CD14-positive monocyte (primary cell): ENCODE measurements at regions not wholly inside any gene's neighbourhood (a gene's known extent, or its start where the extent isn't known, plus 50 kb on each side); places are given as distances from the start of the nearest gene placed in this dataset.

Source experiments
- DNase-seq, 3 donors: peaks; one replicate each; pipeline ENCODE4 v3.0.0-alpha.2; 2011 to 2022
- H2AFZ ChIP-seq: 2 replicates; pipeline ENCODE4 v1.6.0; 2012; ENCODE audit warnings: mild to moderate bottlenecking, low read depth, low read length, inconsistent platforms; ENCODE audit not compliant: insufficient read depth, poor library complexity, severe bottlenecking
- H3K27ac ChIP-seq, 2 donors: 1 replicate in 1 of 2; 2 replicates in 1 of 2; pipeline ENCODE4 v1.5.1; 2012 to 2013; ENCODE audit warnings: low read length in 2 of 2, control low read depth in 1 of 2, inconsistent platforms in 1 of 2, low read depth in 1 of 2, mild to moderate bottlenecking in 1 of 2
- H3K27me3 ChIP-seq, 2 donors: one replicate each; pipeline versions ENCODE4 v1.6.0 to v1.6.1; 2011 to 2013; ENCODE audit warnings: low read length in 2 of 2; ENCODE audit not compliant: control insufficient read depth in 2 of 2, insufficient read depth in 2 of 2
- H3K36me3 ChIP-seq, 2 donors: replicated peaks in 1 of 2; 1 replicate in 1 of 2; 2 replicates in 1 of 2; pipeline versions ENCODE4 v1.5.1 to v1.6.1; 2012 to 2013; ENCODE audit warnings: low read length in 2 of 2, control low read depth in 1 of 2, inconsistent platforms in 1 of 2, mild to moderate bottlenecking in 1 of 2; ENCODE audit not compliant: insufficient read depth in 2 of 2, control insufficient read depth in 1 of 2
- H3K4me1 ChIP-seq, 2 donors: 1 replicate in 1 of 2; 2 replicates in 1 of 2; pipeline versions ENCODE4 v1.5.1 to v1.6.1; 2012 to 2013; ENCODE audit warnings: low read length in 2 of 2, control low read depth in 1 of 2, inconsistent platforms in 1 of 2, mild to moderate bottlenecking in 1 of 2, moderate library complexity in 1 of 2; ENCODE audit not compliant: insufficient read depth in 2 of 2, control insufficient read depth in 1 of 2
- H3K4me2 ChIP-seq: replicated peaks from 2 replicates; pipeline ENCODE3; 2012; ENCODE audit warnings: low read length, moderate library complexity, mild to moderate bottlenecking; ENCODE audit not compliant: poor library complexity, severe bottlenecking; ENCODE audit errors: extremely low read depth
- H3K4me3 ChIP-seq, 3 experiments: fragments of 200-600 bp in 1 of 3; sonication (generic) in 1 of 3; replicated peaks in 1 of 3; 1 replicate in 2 of 3; 2 replicates in 1 of 3; pipeline ENCODE4 v1.5.1; 2011 to 2013; ENCODE audit warnings: low read length in 3 of 3, mild to moderate bottlenecking in 3 of 3, control low read depth in 2 of 3, low read depth in 2 of 3, inconsistent platforms in 1 of 3, moderate library complexity in 1 of 3
- H3K79me2 ChIP-seq: 2 replicates; pipeline ENCODE4 v1.6.0; 2012; ENCODE audit warnings: mild to moderate bottlenecking, control low read depth, inconsistent platforms, low read length, moderate library complexity; ENCODE audit not compliant: insufficient read depth
- H3K9ac ChIP-seq: 2 replicates; pipeline ENCODE4 v1.6.0; 2017; ENCODE audit warnings: low read length, mild to moderate bottlenecking; ENCODE audit not compliant: insufficient read depth, poor library complexity, severe bottlenecking
- H3K9me3 ChIP-seq, 2 donors: replicated peaks in 1 of 2; 1 replicate in 1 of 2; 2 replicates in 1 of 2; pipeline versions ENCODE4 v1.5.1 to v1.6.1; 2012 to 2013; ENCODE audit warnings: low read length in 2 of 2, control low read depth in 1 of 2; ENCODE audit not compliant: control insufficient read depth in 1 of 2, insufficient read depth in 1 of 2
- H4K20me1 ChIP-seq: 2 replicates; pipeline ENCODE4 v1.6.0; 2012; ENCODE audit warnings: mild to moderate bottlenecking, low read length, control low read depth, moderate library complexity; ENCODE audit not compliant: insufficient read depth
- H3K27ac Mint-ChIP-seq, 7 donors: one replicate each; pipeline ENCODE4 v1.8.0; 2020; ENCODE audit warnings: mild to moderate bottlenecking in 7 of 7, mixed read lengths in 7 of 7, moderate library complexity in 6 of 7, inconsistent platforms in 2 of 7
- H3K27me3 Mint-ChIP-seq, 3 donors: one replicate each; pipeline ENCODE4 v1.8.0; 2021 to 2022; ENCODE audit warnings: low read depth in 3 of 3, mild to moderate bottlenecking in 3 of 3, mixed read lengths in 3 of 3, moderate library complexity in 3 of 3, inconsistent platforms in 1 of 3
- H3K36me3 Mint-ChIP-seq, 2 donors: one replicate each; pipeline ENCODE4 v1.8.0; 2020; ENCODE audit warnings: mixed read lengths in 2 of 2, inconsistent platforms in 1 of 2, mild to moderate bottlenecking in 1 of 2
- H3K4me1 Mint-ChIP-seq: one replicate; pipeline ENCODE4 v1.8.0; 2020; ENCODE audit warnings: mild to moderate bottlenecking, mixed read lengths
- H3K4me3 Mint-ChIP-seq, 2 donors: one replicate each; pipeline ENCODE4 v1.8.0; 2020; ENCODE audit warnings: mild to moderate bottlenecking in 2 of 2, mixed read lengths in 2 of 2, moderate library complexity in 1 of 2
- H3K9me3 Mint-ChIP-seq, 7 donors: one replicate each; pipeline ENCODE4 v1.8.0; 2020 to 2022; ENCODE audit warnings: mixed read lengths in 7 of 7, mild to moderate bottlenecking in 6 of 7, moderate library complexity in 6 of 7, inconsistent platforms in 2 of 7
- WGBS: methylation state at CpG from one replicate; pipeline ENCODE4 v1.1.5; 2013; ENCODE audit warnings: missing lambda C conversion rate; ENCODE audit not compliant: insufficient coverage; 5-methylcytosine and 5-hydroxymethylcytosine counted together
- intact Hi-C, 2 donors: fragments of 100-400 bp; cut with micrococcal nuclease; formaldehyde crosslinking; loops; one replicate each; pipeline versions ENCODE4 v1.15.0 to v1.15.1; 2023
- TF ChIP-seq, protein P1 (sequence below): fragments of 200-600 bp; IDR thresholded peaks from one replicate; pipeline ENCODE4 v1.8.0; 2022; ENCODE audit warnings: antibody characterized with exemption, mild to moderate bottlenecking

DNA sequence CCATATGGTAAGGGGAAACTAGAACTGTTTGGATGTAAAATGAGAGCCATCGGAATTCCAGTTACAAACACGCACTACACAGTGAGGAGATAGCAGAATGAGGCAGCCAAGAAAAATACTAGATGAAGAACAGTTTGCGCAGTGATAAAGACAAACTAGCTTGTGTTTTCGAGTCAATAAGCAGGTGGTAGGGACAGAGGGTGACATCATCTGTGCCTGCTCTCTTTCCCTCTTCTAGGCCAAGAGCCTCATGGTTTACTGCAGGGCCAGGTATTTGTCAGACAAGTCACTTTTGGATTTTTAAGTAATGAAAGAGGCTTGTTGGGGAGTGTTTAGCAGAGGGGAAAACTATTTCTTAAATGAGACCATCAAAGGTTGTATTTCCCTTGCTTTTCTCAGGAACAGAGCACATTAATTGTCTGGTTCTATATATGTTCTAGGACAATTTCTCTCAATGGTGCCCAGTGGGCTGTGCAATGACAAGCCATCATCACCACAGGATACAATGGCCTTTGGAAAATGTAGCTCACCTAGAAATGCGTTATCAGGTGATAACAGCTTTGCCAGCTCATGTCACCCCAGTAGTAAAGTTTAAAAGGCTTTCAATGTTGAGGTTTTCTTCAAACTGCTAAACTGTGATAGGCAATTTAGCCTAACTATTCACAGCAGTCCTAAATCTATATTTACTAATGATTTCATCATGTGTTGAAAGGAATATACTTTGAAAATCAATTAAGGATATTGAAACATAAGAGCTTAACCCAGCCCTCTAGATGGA, 1210.3 kb upstream of the ZEB2 start:
- DNase-seq, result no peak
- Mint-ChIP-seq H3K4me1 (peaks cover 9% of the 10 kb centered on the region), H3K27ac (no peak overlapping the region), H3K4me3 (no peak overlapping the region), H3K27me3 (peaks cover 0 to 1% (median 0%) of the 10 kb centered on the region in 3 donors), H3K9me3 (peaks cover 1 to 11% (median 6%) of the 10 kb centered on the region in 7 donors), H3K36me3 (no peaks in the 10 kb centered on the region)
- H3K27ac ChIP-seq, result no peak overlapping the region
- H3K4me2 ChIP-seq, result no peak overlapping the region
- no peak overlapping the region for H2AFZ ChIP-seq
- no peaks in the 10 kb centered on the region for H4K20me1 ChIP-seq
- no peak overlapping the region for H3K4me3 ChIP-seq
- TF ChIP-seq, protein P1, sequence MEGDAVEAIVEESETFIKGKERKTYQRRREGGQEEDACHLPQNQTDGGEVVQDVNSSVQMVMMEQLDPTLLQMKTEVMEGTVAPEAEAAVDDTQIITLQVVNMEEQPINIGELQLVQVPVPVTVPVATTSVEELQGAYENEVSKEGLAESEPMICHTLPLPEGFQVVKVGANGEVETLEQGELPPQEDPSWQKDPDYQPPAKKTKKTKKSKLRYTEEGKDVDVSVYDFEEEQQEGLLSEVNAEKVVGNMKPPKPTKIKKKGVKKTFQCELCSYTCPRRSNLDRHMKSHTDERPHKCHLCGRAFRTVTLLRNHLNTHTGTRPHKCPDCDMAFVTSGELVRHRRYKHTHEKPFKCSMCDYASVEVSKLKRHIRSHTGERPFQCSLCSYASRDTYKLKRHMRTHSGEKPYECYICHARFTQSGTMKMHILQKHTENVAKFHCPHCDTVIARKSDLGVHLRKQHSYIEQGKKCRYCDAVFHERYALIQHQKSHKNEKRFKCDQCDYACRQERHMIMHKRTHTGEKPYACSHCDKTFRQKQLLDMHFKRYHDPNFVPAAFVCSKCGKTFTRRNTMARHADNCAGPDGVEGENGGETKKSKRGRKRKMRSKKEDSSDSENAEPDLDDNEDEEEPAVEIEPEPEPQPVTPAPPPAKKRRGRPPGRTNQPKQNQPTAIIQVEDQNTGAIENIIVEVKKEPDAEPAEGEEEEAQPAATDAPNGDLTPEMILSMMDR, result no peak
- H3K36me3 ChIP-seq, result no peaks in the 10 kb centered on the region
- no peak overlapping the region for H3K9ac ChIP-seq
- 100% methylated on average over 4 of the region's 5 CpGs for WGBS
- peaks cover 2 to 3% of the 10 kb centered on the region in 2 donors for H3K4me1 ChIP-seq
- H3K9me3 ChIP-seq, result no peaks in the 10 kb centered on the region
- no peaks in the 10 kb centered on the region for H3K79me2 ChIP-seq
- no peaks in the 10 kb centered on the region for H3K27me3 ChIP-seq
- intact Hi-C loops, result no loop called here

DNA sequence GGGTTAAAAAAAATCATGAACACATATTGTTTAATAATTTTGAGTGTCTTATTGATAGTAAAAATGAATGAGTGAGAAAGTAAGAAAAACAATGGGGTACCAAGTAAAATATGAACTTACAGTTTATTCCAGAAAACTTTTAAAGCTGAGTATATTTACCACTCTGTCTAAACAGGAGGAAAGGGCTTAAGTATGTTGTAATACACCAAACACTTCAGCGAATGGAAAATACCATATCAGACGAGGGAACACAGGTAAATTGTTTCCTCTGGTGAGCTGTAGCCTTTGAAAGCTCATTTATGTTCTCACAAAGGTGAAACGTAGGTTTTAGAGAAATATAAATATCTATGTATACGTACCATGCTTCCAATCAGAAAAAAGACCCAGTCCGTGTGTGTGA, 1209.6 kb upstream of the ZEB2 start:
- Histone ChIP-seq H3K27me3 (no peaks in the 10 kb centered on the region), H3K4me3 (no peak overlapping the region), H3K4me2 (no peak overlapping the region), H3K79me2 (no peaks in the 10 kb centered on the region), H3K9me3 (no peaks in the 10 kb centered on the region), H3K36me3 (no peaks in the 10 kb centered on the region), H3K9ac (no peak overlapping the region), H3K27ac (no peak overlapping the region), H4K20me1 (no peaks in the 10 kb centered on the region), H2AFZ (no peak overlapping the region), H3K4me1 (peaks cover 2 to 3% of the 10 kb centered on the region in 2 donors)
- H3K27ac Mint-ChIP-seq, result no peak overlapping the region
- TF ChIP-seq, protein P1, result no peak
- H3K27me3 Mint-ChIP-seq, result peaks cover 0 to 1% (median 0%) of the 10 kb centered on the region in 3 donors
- H3K36me3 Mint-ChIP-seq, result no peaks in the 10 kb centered on the region
- DNase-seq, result no peak
- H3K9me3 Mint-ChIP-seq, result peaks cover 1 to 10% (median 6%) of the 10 kb centered on the region in 7 donors
- intact Hi-C loops, result no loop called here
- no peak overlapping the region for H3K4me3 Mint-ChIP-seq
- peaks cover 13% of the 10 kb centered on the region for H3K4me1 Mint-ChIP-seq
- WGBS, result no CpG with 5 or more reads among the region's 5 CpGs
